GM21447 (cell line): ENCODE measurements at regions not wholly inside any gene's neighbourhood (a gene's known extent, or its start where the extent isn't known, plus 50 kb on each side); places are given as distances from the start of the nearest gene placed in this dataset.

ENCODE experiments used
- ATAC-seq: cut with Tn5 transposase; IDR thresholded peaks from one replicate; pipeline ENCODE4 v1.9.1; 2021; ENCODE audit not compliant: unreplicated experiment

DNA sequence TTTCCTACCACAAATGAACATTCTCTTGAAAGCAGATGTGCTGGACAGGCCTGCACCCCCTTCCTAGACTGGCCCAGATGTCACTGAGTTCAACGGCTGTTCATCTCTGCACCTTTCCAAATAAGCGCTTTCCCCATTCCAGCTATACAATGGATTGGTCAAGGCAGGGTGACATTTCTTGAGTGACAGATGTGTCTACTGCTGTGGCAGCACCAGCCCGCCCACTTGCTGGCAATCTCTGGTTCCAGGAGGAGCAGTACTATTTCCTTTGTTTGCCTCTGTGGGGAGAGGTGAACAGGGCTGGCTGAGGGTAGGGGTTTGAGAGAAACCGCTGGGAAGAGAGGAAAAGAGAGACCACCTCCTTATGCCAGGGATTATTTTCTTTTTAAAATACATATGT lies 269.5 kb upstream of the POU3F3 start:
- no peak for ATAC-seq

DNA sequence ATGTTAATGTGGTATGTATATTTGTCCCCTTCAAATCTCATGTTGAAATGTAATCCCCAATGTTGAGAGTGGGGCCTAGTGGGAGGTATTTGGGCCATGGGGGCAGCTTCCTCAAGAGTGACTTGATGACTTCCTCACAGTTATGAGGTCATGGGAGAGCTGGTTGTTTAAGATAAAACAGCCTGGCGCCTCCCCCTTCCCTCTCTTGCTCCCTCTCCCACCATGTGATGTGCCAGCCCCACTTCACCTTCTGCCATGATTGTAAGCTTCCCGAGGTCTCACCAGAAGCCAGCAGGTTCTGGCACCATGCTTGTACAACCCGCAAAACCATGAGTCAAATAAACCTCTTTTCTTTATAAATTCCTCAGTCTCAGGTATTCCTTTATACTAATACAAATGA lies 258.3 kb upstream of the POU3F3 start:
- ATAC-seq: no peak

DNA sequence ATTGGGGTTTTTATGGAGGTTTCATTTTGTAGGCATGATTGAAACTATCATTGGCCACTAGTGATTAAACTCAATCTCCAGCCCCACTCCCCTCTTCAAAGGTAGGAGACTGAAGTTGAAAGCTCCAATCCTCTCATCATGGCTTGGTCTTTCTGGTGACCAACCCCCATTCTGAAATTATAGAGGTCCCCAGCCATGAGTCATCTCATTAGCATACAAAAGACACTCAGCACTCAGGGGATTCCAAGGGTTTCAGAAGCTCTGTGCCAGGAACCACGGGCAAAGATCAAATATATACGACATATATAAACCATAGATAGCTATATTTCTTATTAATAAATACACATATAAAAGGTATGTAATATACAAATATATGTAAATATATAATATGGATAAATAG lies 256.0 kb upstream of the POU3F3 start:
- no peak for ATAC-seq

DNA sequence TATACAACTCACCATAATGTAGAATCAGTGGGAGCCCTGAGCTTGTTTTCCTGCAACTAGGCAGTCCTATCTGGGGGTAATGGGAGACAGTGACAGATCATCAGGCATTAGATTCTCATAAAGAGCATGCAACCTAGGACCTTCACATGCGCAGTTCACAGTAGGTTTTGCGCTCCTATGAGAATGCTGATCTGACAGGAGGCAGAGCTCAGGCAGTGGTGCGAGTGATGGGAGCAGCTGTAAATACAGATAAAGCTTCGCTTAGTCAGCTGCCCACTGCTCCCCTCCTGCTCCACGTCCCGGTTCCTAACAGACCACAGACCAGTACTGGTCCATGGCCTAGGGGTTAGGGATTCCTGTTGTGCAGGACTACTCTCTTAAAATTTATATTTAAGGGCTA lies 255.3 kb upstream of the POU3F3 start:
- ATAC-seq: no peak

DNA sequence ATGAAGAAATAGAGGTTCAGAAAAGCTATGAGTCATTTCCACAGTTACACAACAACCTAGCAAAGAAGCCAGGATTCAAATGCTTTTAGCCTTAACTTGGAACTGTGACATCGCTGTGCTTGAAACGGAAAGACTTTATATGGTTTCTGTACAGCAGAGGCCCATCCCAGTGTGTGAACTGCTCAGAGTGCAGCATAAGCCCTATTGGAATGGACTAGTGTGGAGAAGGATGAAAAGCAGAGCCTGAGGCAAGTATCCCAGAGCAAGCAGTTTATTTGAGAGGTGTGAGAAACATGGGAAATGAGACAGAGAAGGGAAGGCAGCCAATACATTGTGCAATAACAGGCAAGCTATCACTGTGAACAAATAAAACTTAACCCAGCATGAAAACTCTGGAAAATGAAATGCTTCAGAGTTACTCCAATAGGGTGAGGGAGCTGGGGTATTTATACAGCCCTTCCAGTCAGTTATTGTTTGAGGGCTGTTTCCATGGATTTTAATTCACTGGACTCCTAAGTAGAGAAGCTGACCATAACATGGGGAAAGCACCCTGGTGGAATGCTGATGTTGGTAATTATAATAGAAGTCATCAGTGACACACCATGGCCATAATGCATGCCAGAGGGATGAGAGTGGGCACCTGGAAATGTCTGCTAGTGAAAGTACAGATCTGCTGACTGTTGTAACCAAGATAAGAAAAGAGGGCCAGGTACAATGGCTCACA lies 254.0 kb upstream of the POU3F3 start:
- ATAC-seq: no peak

GRCh38 chr2:104606056-104606455 lies 247.9 kb upstream of the POU3F3 start:
- no peak for ATAC-seq

- no peak for ATAC-seq
These were observed 237.1 kb upstream of the POU3F3 start for GRCh38 chr2:104616856-104617255.

DNA sequence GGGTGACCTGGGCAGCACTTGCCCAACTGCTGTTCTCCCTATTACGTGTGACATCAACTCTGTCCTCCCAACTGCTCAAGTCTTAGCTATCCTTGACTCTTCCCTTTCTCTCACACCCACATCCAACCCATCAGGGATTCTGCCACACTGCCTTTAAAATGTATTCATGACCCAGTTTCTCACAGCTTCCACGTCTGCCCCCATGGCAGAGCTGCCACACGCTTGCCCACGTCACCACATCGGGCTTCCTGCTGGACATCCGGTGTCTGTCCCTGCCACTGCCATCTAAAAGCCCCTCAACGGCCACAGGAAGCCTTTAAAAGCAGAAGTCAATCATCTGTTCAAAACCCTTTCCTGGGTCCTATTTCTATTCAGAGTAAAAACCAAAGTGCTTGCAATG lies 233.1 kb upstream of the POU3F3 start:
- ATAC-seq: no peak

GRCh38 chr2:104635608-104636007 lies 218.3 kb upstream of the POU3F3 start:
- ATAC-seq: no peak

GRCh38 chr2:104638190-104638858 lies 215.6 kb upstream of the POU3F3 start:
- no peak for ATAC-seq

- no peak for ATAC-seq
These were observed 215.1 kb upstream of the POU3F3 start for GRCh38 chr2:104638859-104639202.

DNA sequence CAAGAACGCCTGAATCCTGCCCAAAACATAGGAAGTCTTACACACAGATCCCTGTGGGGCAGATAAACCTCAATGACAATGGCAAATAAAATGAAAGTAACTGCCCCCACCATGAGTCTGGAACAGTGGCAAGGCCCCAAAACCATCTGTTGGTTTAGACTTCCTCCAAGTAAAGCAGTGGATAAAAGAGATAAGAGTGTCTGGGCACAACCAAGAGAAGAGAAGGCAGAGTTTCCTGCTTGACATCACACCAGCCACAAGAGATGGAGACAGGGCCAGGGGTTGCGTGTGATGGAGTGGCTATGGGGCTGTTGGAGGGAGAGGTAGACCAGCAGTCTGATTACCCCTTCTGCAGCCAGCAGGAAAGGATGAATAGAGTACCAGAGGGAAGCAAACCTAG lies 212.1 kb upstream of the POU3F3 start:
- ATAC-seq: no peak

GRCh38 chr2:104648376-104648775 lies 205.5 kb upstream of the POU3F3 start:
- no peak for ATAC-seq

DNA sequence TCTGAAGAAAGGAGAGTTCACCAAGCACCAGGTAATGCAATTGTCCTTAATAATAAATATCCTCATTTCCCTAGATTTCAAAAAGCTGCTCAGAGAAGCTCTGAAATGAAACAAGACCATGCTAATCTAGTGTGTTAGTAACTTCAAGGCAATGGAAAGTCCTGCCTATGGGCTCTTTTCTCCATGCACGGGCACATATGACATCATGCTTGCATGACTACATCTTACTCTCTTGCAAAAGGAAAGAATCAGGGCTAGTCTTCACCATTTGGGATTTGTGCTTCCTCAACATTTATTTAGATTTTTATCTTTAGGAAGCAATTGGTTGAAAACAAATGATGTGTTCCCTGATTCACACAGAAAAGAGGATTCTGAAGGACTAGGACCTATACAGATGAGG lies 204.0 kb upstream of the POU3F3 start:
- no peak for ATAC-seq

GRCh38 chr2:104650405-104650996 lies 203.4 kb upstream of the POU3F3 start:
- ATAC-seq: no peak

GRCh38 chr2:104654811-104655210 lies 199.1 kb upstream of the POU3F3 start:
- ATAC-seq: no peak

- ATAC-seq: no peak
These were observed 197.2 kb upstream of the POU3F3 start for GRCh38 chr2:104656571-104657163.

GRCh38 chr2:104658144-104658835 lies 195.6 kb upstream of the POU3F3 start:
- no peak for ATAC-seq

- no peak for ATAC-seq
These were observed 194.9 kb upstream of the POU3F3 start for GRCh38 chr2:104658904-104659591.

DNA sequence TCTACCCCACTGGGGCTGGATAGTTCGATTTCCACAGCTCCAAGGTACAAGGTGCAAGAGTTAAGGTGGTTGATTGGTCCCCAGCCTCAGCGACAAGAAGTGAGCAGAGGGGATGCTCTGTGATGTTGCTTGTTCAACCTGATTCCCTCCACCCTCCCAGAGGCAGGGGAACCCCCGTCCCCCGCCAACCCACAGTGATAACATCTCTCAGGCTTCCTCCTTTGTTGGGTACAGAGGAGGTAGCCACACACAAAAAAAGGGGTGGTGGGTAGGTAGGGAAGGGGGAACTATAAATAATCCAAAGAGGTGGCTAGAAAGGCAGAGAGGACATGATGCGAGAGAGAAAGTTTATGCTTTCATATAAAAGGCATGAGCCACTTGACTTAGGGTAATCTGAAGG lies 192.9 kb upstream of the POU3F3 start:
- no peak for ATAC-seq

DNA sequence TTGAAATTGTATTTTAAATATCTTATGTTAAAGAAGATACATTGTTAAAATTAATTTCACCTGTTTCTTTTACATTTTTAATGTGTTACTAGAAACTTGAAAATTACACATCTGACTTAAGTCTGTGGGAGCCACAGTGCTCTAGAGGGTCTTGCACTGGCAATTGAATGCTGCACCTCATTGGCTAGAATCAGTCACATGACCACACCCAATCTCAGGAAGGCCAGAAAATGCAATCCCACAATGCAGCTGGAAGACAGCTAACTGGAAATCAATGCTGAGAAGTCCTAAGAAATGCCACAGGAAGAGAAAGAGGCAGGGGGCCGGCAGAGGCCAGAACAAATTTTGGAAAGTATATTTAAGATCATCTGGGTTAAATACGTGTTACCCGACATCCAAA lies 189.2 kb upstream of the POU3F3 start:
- ATAC-seq: no peak
